ENCODE measurements at regions not wholly inside any gene's neighbourhood (a gene's known extent, or its start where the extent isn't known, plus 50 kb on each side); places are given as distances from the start of the nearest gene placed in this dataset.

- Histone ChIP-seq H3K4me3 (no peak overlapping the region), H3K4me1 (peaks cover 0 to 34% (median 8%) of the 10 kb centered on the region in 6 donors), H3K27ac (peak overlapping the region in 7 of 8 donors; percentile 16 to 70 (median 58)), H3K36me3 (no peaks in the 10 kb centered on the region), H3K9me3 (no peaks in the 10 kb centered on the region), H3K27me3 (replicated peaks in 1 of 7) (no peaks in the 10 kb centered on the region)
- intact Hi-C loops (cut with DNase I; ENCODE audit: low total_unique reads): no loop called here
- TF ChIP-seq CTCF (IDR thresholded peaks at IDR 0.05 in 8 of 11, conservative IDR thresholded peaks at IDR 0.05 in 3 of 11) (no peak), POLR2A (IDR thresholded peaks at IDR 0.05) (no peak), POLR2AphosphoS5 (IDR thresholded peaks at IDR 0.05) (no peak)
- no peak for DNase-seq
- WGBS, 5 donors: 45 to 64% (median 52%) methylated on average over 2 of the region's 2 CpGs
Measured at GRCh38 chr2:41965909-41966295, 81.9 kb upstream of the PKDCC start.

GRCh38 chr2:41966431-41966893, 81.4 kb upstream of the PKDCC start:
- Histone ChIP-seq H3K4me3 (no peak overlapping the region), H3K4me1 (peaks cover 0 to 34% (median 8%) of the 10 kb centered on the region in 6 donors), H3K9me3 (no peaks in the 10 kb centered on the region), H3K27ac (peak overlapping the region in 7 of 8 donors; percentile 43 to 70 (median 58)), H3K36me3 (no peaks in the 10 kb centered on the region), H3K27me3 (replicated peaks in 1 of 7) (no peaks in the 10 kb centered on the region)
- intact Hi-C loops (cut with DNase I; ENCODE audit: low total_unique reads): no loop called here
- DNase-seq: no peak
- no peak for TF ChIP-seq CTCF (IDR thresholded peaks at IDR 0.05 in 8 of 11, conservative IDR thresholded peaks at IDR 0.05 in 3 of 11)
- no peak for TF ChIP-seq POLR2A (IDR thresholded peaks at IDR 0.05)
- peak in 2 of 3 donors; percentile 11 to 17 for TF ChIP-seq POLR2AphosphoS5 (IDR thresholded peaks at IDR 0.05)
- 72 to 87% (median 79%) methylated on average over 8 to 10 of the region's 10 CpGs for WGBS, 5 donors

GRCh38 chr2:41966920-41967319, 80.9 kb upstream of the PKDCC start:
- Histone ChIP-seq H3K36me3 (no peaks in the 10 kb centered on the region), H3K4me1 (peaks cover 0 to 34% (median 8%) of the 10 kb centered on the region in 6 donors), H3K27me3 (replicated peaks in 1 of 7) (no peaks in the 10 kb centered on the region), H3K9me3 (no peaks in the 10 kb centered on the region), H3K4me3 (no peak overlapping the region), H3K27ac (peak overlapping the region in 7 of 8 donors; percentile 43 to 70 (median 58))
- 68 to 83% (median 70%) methylated on average over 6 to 8 of the region's 8 CpGs for WGBS, 5 donors
- intact Hi-C loops (cut with DNase I; ENCODE audit: low total_unique reads): no loop called here
- DNase-seq: no peak
- no peak for TF ChIP-seq POLR2AphosphoS5 (IDR thresholded peaks at IDR 0.05)
- TF ChIP-seq POLR2A (IDR thresholded peaks at IDR 0.05): no peak
- no peak for TF ChIP-seq CTCF (IDR thresholded peaks at IDR 0.05 in 8 of 11, conservative IDR thresholded peaks at IDR 0.05 in 3 of 11)

GRCh38 chr2:41967476-41968181, 80.2 kb upstream of the PKDCC start:
- no peaks in the 10 kb centered on the region for H3K9me3 ChIP-seq
- H3K27ac ChIP-seq: peak overlapping the region in 6 of 8 donors; percentile 39 to 70 (median 60)
- 59 to 70% (median 66%) methylated on average over 13 of the region's 13 CpGs for WGBS, 5 donors
- H3K27me3 ChIP-seq (replicated peaks in 1 of 7): no peaks in the 10 kb centered on the region
- no peak for TF ChIP-seq POLR2AphosphoS5 (IDR thresholded peaks at IDR 0.05)
- TF ChIP-seq POLR2A (IDR thresholded peaks at IDR 0.05): no peak
- no peak for TF ChIP-seq CTCF (IDR thresholded peaks at IDR 0.05 in 8 of 11, conservative IDR thresholded peaks at IDR 0.05 in 3 of 11)
- no peak for DNase-seq
- peaks cover 0 to 34% (median 8%) of the 10 kb centered on the region in 6 donors for H3K4me1 ChIP-seq
- intact Hi-C loops (cut with DNase I; ENCODE audit: low total_unique reads): no loop called here
- H3K4me3 ChIP-seq: no peak overlapping the region
- no peaks in the 10 kb centered on the region for H3K36me3 ChIP-seq
